Neural cell (in vitro differentiated cells): ENCODE measurements at regions not wholly inside any gene's neighbourhood (a gene's known extent, or its start where the extent isn't known, plus 50 kb on each side); places are given as distances from the start of the nearest gene placed in this dataset.

Experiments used
- EP300 ChIP-seq: fragments of 450-650 bp; conservative IDR thresholded peaks from 2 replicates; pipeline ENCODE4 v1.6.1; 2014; ENCODE audit warnings: antibody characterized with exemption, mild to moderate bottlenecking, moderate library complexity; ENCODE audit not compliant: poor library complexity, severe bottlenecking
- TF ChIP-seq, protein P1 (sequence below): fragments of 450-650 bp; IDR thresholded peaks from 2 replicates; pipeline ENCODE4 v1.5.1; 2014; ENCODE audit warnings: antibody characterized with exemption, mild to moderate bottlenecking, moderate library complexity; ENCODE audit not compliant: poor library complexity, severe bottlenecking

DNA sequence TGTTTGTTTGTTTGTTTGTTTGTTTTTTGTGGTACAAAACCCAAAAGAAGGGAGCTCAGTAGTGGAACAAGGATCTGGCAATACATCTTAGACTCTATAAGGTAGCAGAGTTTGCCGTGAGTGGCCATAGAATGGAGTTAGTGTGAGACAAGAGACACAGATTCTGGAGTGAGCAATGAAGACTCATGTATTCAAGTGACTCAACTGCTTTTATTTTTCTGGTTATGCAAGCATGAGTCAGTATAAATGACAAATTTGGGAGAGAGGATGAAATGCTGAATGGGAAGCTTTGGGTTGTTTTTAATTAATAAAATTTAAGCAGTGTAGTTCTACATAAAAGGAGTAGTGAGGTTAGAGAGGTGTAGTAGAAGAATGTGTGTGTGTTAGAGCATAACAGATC lies 143.6 kb upstream of the ANO5 start:
- no peak for TF ChIP-seq EP300
- TF ChIP-seq, protein P1, sequence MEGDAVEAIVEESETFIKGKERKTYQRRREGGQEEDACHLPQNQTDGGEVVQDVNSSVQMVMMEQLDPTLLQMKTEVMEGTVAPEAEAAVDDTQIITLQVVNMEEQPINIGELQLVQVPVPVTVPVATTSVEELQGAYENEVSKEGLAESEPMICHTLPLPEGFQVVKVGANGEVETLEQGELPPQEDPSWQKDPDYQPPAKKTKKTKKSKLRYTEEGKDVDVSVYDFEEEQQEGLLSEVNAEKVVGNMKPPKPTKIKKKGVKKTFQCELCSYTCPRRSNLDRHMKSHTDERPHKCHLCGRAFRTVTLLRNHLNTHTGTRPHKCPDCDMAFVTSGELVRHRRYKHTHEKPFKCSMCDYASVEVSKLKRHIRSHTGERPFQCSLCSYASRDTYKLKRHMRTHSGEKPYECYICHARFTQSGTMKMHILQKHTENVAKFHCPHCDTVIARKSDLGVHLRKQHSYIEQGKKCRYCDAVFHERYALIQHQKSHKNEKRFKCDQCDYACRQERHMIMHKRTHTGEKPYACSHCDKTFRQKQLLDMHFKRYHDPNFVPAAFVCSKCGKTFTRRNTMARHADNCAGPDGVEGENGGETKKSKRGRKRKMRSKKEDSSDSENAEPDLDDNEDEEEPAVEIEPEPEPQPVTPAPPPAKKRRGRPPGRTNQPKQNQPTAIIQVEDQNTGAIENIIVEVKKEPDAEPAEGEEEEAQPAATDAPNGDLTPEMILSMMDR: no peak
